A204.1 (cell line): ENCODE measurements at regions not wholly inside any gene's neighbourhood (a gene's known extent, or its start where the extent isn't known, plus 50 kb on each side); places are given as distances from the start of the nearest gene placed in this dataset.
A peak's percentile ranks its signal among the peaks of the same experiment; 100 is the strongest.
"Not testable (repeated sequence)": the region's sequence is repeated elsewhere in the genome, so short reads cannot be mapped to it uniquely, and the experiment has no call there.

Experiments used
- FAIRE-seq: peaks from 2 replicates; lab custom pipeline; 2012; peaks lifted over from hg19 to GRCh38; lab: Jason Lieb, UNC

GRCh38 chr4:155444721-155445120 lies 68.0 kb upstream of the MAP9 start:
- FAIRE-seq = no peak

GRCh38 chr4:155442267-155443105 lies 65.7 kb upstream of the MAP9 start:
- peak; percentile 92 for FAIRE-seq

DNA sequence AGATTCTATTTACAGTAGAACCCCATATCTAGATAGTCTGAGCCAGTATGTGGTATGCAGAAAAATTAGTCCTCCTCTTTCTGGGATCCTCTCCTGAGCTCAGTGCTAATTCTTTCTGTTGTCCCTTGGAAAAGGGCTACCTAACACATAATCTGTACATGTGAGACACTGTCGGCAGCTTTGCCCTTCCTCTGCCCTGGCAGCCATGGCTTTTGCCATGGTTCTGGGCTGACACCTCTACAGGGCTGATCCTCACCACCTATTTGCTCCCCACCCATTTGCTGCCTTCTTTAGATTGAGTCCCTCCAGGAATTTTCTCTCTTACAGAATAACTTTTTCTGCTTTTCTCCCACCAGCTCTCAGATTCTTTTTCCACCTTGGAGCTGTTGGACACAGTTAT lies 64.7 kb upstream of the MAP9 start:
- no peak for FAIRE-seq

DNA sequence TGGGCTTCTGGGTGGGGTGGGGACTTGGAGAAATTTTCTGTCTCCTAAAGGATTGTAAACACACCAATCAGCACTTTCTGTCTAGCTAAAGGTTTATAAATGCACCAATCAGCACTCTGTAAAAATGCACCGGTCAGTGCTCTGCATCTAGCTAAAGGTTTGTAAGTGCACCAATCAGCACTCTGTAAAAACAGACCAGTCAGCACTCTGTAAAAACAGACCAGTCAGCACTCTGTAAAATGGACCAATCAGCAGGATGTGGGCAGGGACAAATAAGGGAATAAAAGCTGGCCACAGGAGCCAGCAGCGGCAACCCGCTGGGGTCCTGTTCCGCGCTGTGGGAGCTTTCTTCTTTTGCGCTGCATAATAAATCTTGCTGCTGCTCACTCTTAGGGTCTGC lies 63.0 kb upstream of the MAP9 start:
- FAIRE-seq = not testable (repeated sequence)

GRCh38 chr4:155434904-155435303 lies 58.1 kb upstream of the MAP9 start:
- no peak for FAIRE-seq

- no peak for FAIRE-seq
Observed at GRCh38 chr4:155434366-155434765, 57.6 kb upstream of the MAP9 start.

- FAIRE-seq = no peak
Observed at GRCh38 chr4:155433636-155434360, 57.0 kb upstream of the MAP9 start.

- no peak for FAIRE-seq
Observed at GRCh38 chr4:155430895-155431795, 54.4 kb upstream of the MAP9 start.

GRCh38 chr4:155428128-155428527 lies 51.4 kb upstream of the MAP9 start:
- no peak for FAIRE-seq

DNA sequence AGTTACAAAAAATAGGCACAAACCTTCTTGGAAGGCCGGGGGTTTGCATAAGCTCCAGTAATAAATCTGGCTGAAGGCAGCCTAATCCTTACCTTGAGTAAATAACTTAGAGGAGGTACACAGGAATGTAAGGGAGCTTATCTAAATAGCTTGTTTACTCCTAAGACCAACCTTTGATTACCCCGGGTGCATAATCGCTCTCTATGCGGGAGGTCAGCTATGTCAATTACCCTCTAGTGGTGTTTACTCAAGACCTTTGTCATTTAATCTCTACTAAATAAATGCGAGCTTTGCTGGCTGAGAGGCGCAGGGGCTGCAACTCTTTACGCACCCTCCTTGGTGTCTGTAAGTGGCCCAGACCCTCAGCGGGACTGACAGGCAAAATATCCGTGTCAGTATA lies 50.2 kb upstream of the MAP9 start:
- FAIRE-seq = no peak
